Osteoblast (primary cell): ENCODE measurements at regions not wholly inside any gene's neighbourhood (a gene's known extent, or its start where the extent isn't known, plus 50 kb on each side); places are given as distances from the start of the nearest gene placed in this dataset.

Experiments
- DNase-seq: peaks from one replicate; pipeline ENCODE4 v3.0.0; 2011; ENCODE audit warnings: low spot score, mixed read lengths; ENCODE audit not compliant: insufficient read length; ENCODE audit errors: missing footprints
- H2AFZ ChIP-seq: 2 replicates; pipeline ENCODE4 v1.6.0; 2011; ENCODE audit warnings: mild to moderate bottlenecking, low read length
- H3K27ac ChIP-seq: 2 replicates; pipeline ENCODE4 v1.5.1; 2011; ENCODE audit warnings: mild to moderate bottlenecking, low read depth, low read length, moderate library complexity
- H3K27me3 ChIP-seq: 2 replicates; pipeline ENCODE4 v1.6.0; 2012; ENCODE audit warnings: mild to moderate bottlenecking, control low read depth, inconsistent platforms, low read length, moderate library complexity; ENCODE audit not compliant: insufficient read depth
- H3K36me3 ChIP-seq: 2 replicates; pipeline ENCODE4 v1.5.1; 2011; ENCODE audit warnings: mild to moderate bottlenecking, low read length, control low read depth, moderate library complexity; ENCODE audit not compliant: insufficient read depth
- H3K4me1 ChIP-seq: 2 replicates; pipeline ENCODE4 v1.5.1; 2011; ENCODE audit warnings: mild to moderate bottlenecking, low read length, control low read depth, moderate library complexity; ENCODE audit not compliant: insufficient read depth
- H3K4me2 ChIP-seq: 2 replicates; pipeline ENCODE4 v1.6.0; 2011; ENCODE audit warnings: mild to moderate bottlenecking, low read length; ENCODE audit not compliant: insufficient read depth
- H3K4me3 ChIP-seq: fragments of 200-600 bp; sonication (generic); 3 replicates; pipeline ENCODE4 v1.5.1; 2012; ENCODE audit warnings: mild to moderate bottlenecking, low read length, inconsistent platforms; ENCODE audit not compliant: insufficient read depth
- H3K79me2 ChIP-seq: 2 replicates; pipeline ENCODE4 v1.6.0; 2012; ENCODE audit warnings: mild to moderate bottlenecking, low read length, control low read depth, inconsistent platforms; ENCODE audit not compliant: insufficient read depth
- H3K9me3 ChIP-seq: 2 replicates; pipeline ENCODE4 v1.5.1; 2011; ENCODE audit warnings: low read depth, low read length, control low read depth
- H4K20me1 ChIP-seq: 2 replicates; pipeline ENCODE4 v1.6.0; 2012; ENCODE audit warnings: mild to moderate bottlenecking, low read length, control low read depth; ENCODE audit not compliant: insufficient read depth
- TF ChIP-seq, protein P1 (sequence below): IDR thresholded peaks from 2 replicates; pipeline ENCODE4 v1.5.1; 2011; ENCODE audit warnings: mild to moderate bottlenecking, low read depth, low read length, moderate library complexity; ENCODE audit errors: extremely low read depth

DNA sequence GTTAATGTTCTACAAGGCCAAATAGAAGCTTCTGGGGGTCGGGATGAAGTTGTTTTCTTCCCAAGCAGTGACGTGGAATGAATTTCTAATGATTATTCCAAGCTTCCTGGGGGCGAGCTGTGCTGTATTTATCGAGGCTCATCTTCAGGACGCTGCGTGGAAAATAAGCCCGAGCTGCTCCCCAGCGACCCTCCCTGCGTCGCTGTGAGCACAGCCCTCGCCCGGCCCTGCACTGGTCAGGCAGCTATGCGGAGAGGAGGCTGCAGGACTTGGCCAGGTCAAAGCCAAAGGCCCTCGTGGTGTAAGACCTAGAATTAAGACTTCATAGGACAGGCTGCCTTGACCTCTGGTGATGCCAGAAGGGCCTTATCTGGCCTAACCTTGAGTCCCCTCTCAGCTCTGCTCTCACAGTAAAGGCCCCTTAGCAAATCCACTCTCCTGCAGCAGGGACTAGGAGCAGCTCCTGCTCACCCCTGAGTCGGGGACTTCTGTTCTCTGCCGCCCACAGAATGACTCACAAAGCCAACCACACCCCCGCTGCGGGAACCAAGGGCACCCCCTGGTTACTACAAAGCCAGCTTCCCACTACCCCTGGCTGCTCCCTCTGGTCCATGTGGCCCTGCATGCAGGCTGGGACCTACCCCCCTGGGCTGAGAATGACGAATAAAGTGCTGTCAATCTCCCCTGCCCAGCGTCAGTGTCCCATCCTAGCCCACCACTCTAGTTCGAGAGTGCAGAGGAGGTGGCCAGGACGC, 501.6 kb downstream of the TCERG1L start:
- Histone ChIP-seq H3K4me2 (no peak overlapping the region), H3K4me3 (no peak overlapping the region), H3K4me1 (no peaks in the 10 kb centered on the region), H3K27ac (no peak overlapping the region), H3K36me3 (no peaks in the 10 kb centered on the region), H2AFZ (no peak overlapping the region), H3K9me3 (no peaks in the 10 kb centered on the region), H3K79me2 (no peaks in the 10 kb centered on the region), H4K20me1 (no peaks in the 10 kb centered on the region), H3K27me3 (no peaks in the 10 kb centered on the region)
- DNase-seq: no peak
- TF ChIP-seq, protein P1, sequence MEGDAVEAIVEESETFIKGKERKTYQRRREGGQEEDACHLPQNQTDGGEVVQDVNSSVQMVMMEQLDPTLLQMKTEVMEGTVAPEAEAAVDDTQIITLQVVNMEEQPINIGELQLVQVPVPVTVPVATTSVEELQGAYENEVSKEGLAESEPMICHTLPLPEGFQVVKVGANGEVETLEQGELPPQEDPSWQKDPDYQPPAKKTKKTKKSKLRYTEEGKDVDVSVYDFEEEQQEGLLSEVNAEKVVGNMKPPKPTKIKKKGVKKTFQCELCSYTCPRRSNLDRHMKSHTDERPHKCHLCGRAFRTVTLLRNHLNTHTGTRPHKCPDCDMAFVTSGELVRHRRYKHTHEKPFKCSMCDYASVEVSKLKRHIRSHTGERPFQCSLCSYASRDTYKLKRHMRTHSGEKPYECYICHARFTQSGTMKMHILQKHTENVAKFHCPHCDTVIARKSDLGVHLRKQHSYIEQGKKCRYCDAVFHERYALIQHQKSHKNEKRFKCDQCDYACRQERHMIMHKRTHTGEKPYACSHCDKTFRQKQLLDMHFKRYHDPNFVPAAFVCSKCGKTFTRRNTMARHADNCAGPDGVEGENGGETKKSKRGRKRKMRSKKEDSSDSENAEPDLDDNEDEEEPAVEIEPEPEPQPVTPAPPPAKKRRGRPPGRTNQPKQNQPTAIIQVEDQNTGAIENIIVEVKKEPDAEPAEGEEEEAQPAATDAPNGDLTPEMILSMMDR: no peak

DNA sequence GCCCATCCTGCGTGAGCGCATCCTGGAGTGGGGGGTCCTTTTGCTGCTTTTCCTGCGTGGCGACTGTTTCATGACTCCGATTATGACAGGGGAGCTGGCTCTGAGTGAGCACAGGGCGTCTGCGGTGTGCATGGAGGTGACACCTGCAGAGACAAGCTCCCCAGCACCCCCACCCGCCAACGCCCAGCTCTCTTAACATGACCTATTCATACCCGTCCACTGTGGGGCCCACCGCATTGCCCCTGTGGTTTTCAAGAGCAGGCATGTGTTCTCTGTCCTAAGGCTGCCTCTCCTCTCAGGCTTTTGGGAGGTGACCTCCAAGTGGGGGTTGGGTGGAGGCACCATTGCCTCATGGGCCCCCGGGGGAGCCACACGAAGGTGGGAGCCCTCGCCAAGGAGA, 500.7 kb downstream of the TCERG1L start:
- H3K27me3 ChIP-seq: no peaks in the 10 kb centered on the region
- no peaks in the 10 kb centered on the region for H3K4me1 ChIP-seq
- H4K20me1 ChIP-seq: no peaks in the 10 kb centered on the region
- H3K9me3 ChIP-seq: peaks cover 2% of the 10 kb centered on the region
- H3K4me2 ChIP-seq: no peak overlapping the region
- no peak overlapping the region for H3K4me3 ChIP-seq
- H2AFZ ChIP-seq: no peak overlapping the region
- TF ChIP-seq, protein P1: no peak
- H3K79me2 ChIP-seq: no peaks in the 10 kb centered on the region
- no peak overlapping the region for H3K27ac ChIP-seq
- DNase-seq: no peak
- H3K36me3 ChIP-seq: no peaks in the 10 kb centered on the region

DNA sequence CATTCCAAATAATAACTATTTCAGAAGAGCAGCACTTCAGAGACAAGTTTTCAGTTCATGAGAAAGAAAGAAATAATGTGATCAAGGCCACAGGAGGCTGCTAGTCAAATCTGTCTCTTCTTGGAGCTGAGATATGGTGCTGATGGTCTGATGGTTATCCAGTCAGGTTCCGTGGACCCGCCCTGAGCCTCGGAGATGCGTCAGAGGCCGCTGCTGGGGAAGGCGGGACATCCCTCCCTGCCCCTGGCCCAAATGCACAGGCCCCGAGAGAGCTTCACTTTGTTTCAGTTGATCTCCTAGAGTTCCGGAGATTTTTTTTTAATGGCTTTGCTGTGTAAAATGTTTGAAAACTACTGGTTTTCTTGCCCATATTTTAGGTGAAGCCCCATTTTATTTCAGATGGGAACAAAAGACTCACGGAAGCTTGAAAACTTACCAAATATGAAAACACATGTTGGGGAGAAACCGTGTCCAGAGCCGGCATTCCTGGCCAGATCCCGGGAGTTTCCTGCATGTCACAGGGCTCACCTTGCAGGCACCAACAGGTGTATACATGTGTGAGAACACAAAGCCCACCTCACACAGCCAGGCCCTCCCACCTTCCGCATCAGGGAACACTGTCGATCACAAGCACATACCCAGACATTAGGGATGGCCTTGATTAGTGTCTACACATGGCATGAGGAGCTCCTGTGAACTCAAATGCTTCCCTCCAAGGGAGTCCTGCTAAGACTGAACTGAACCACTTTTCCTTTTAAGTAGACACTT, 499.0 kb downstream of the TCERG1L start:
- Histone ChIP-seq H3K4me3 (no peak overlapping the region), H3K79me2 (no peaks in the 10 kb centered on the region), H2AFZ (no peak overlapping the region), H3K4me2 (no peak overlapping the region), H3K27me3 (no peaks in the 10 kb centered on the region), H3K36me3 (no peaks in the 10 kb centered on the region), H3K27ac (no peak overlapping the region), H3K9me3 (peaks cover 2% of the 10 kb centered on the region), H3K4me1 (no peaks in the 10 kb centered on the region), H4K20me1 (no peaks in the 10 kb centered on the region)
- TF ChIP-seq, protein P1: no peak
- DNase-seq: no peak

DNA sequence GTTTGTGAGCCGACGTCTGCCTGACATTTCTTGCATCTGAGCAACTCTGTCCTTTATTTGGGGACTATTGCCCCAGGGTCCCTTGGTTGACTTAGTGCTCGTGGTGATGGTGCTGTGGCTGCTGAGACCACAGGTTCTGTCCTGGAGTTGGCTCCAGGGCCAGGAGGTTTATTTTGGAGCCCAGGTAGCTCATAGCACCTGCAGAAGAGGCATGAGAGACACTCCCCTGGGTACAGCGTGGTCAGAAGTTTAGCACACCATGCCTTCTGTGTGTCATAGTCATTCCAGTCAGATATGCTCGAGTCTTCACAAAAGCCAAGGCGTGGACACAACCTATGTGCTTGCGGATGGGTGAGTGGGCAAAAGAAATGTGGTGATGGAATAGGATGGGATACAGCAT, 496.9 kb downstream of the TCERG1L start:
- no peak overlapping the region for H3K4me2 ChIP-seq
- peaks cover 2% of the 10 kb centered on the region for H3K9me3 ChIP-seq
- no peaks in the 10 kb centered on the region for H3K36me3 ChIP-seq
- DNase-seq: no peak
- H2AFZ ChIP-seq: no peak overlapping the region
- H3K27me3 ChIP-seq: no peaks in the 10 kb centered on the region
- H3K79me2 ChIP-seq: no peaks in the 10 kb centered on the region
- H3K4me1 ChIP-seq: no peaks in the 10 kb centered on the region
- no peak overlapping the region for H3K4me3 ChIP-seq
- H3K27ac ChIP-seq: no peak overlapping the region
- H4K20me1 ChIP-seq: no peaks in the 10 kb centered on the region
- TF ChIP-seq, protein P1: no peak
